GM12864 (cell line): ENCODE measurements at regions not wholly inside any gene's neighbourhood (a gene's known extent, or its start where the extent isn't known, plus 50 kb on each side); places are given as distances from the start of the nearest gene placed in this dataset.

ENCODE experiments used
- DNase-seq: peaks from one replicate; pipeline ENCODE4 v3.0.0-alpha.2; 2011; ENCODE audit warnings: low read depth
- H3K4me3 ChIP-seq: 2 replicates; pipeline ENCODE4 v1.5.1; 2011; ENCODE audit warnings: mild to moderate bottlenecking, low read depth, low read length, control low read depth
- CTCF ChIP-seq: IDR thresholded peaks from 2 replicates; pipeline ENCODE4 v1.5.1; 2011; ENCODE audit warnings: low read depth, mild to moderate bottlenecking, moderate library complexity, low read length, control low read depth, inconsistent platforms; ENCODE audit errors: missing control alignments

- no peak for DNase-seq
- TF ChIP-seq CTCF = no peak
Measured at GRCh38 chr18:47593744-47594472, 336.6 kb downstream of the SMAD2 start.

GRCh38 chr18:47591429-47591828, 339.0 kb downstream of the SMAD2 start:
- no peak for TF ChIP-seq CTCF
- no peak for DNase-seq
- H3K4me3 ChIP-seq = no peak overlapping the region

More at GRCh38 chr18:47593744-47594472, 336.6 kb downstream of the SMAD2 start:
- H3K4me3 ChIP-seq = no peak overlapping the region

- TF ChIP-seq CTCF = no peak
- DNase-seq = no peak
- H3K4me3 ChIP-seq = no peak overlapping the region
Measured at GRCh38 chr18:47587587-47587986, 336.1 kb upstream of the SKOR2 start.

- no peak for DNase-seq
- H3K4me3 ChIP-seq = no peak overlapping the region
- TF ChIP-seq CTCF = no peak
Measured at GRCh38 chr18:47586418-47587070, 335.1 kb upstream of the SKOR2 start.

GRCh38 chr18:47585914-47586313, 334.5 kb upstream of the SKOR2 start:
- no peak for DNase-seq

GRCh38 chr18:47585136-47585535, 333.7 kb upstream of the SKOR2 start:
- no peak overlapping the region for H3K4me3 ChIP-seq
- no peak for DNase-seq
- TF ChIP-seq CTCF = no peak

More at GRCh38 chr18:47585914-47586313, 334.5 kb upstream of the SKOR2 start:
- H3K4me3 ChIP-seq = no peak overlapping the region
- TF ChIP-seq CTCF = no peak
